HL-60 (cell line): ENCODE measurements at regions not wholly inside any gene's neighbourhood (a gene's known extent, or its start where the extent isn't known, plus 50 kb on each side); places are given as distances from the start of the nearest gene placed in this dataset.

Experiments used
- CTCF ChIP-seq: IDR thresholded peaks from one replicate; pipeline ENCODE4 v1.5.1; 2011; ENCODE audit warnings: low read length, control low read depth, inconsistent platforms; ENCODE audit not compliant: insufficient read depth
- POLR2AphosphoS5 ChIP-seq: IDR thresholded peaks from 2 replicates; pipeline ENCODE4 v1.6.1; 2012; ENCODE audit warnings: low read depth
- REST ChIP-seq: IDR thresholded peaks from 2 replicates; pipeline ENCODE4 v1.6.1; 2012; ENCODE audit warnings: low read depth; ENCODE audit not compliant: insufficient replicate concordance

DNA sequence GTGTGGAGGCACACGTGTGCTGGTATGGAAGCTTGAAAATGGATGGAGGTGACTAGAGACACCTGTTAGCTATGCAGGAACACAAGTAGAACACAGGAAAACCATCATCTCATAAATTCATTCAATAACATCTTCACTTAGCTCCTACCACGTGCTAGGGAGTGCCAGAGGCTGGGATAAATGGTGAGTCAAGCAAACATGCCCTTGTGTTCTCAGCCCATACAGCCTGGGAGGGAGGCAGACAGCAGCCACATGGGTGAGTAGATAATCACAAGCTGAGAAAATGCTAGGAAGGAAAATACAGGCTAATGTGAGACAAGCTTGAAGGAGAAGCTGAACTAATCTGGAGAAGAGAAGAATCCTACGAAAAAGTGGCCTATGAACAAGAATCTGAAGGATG is 468.0 kb upstream of the ZMIZ1 start:
- TF ChIP-seq CTCF (no peak), POLR2AphosphoS5 (no peak), REST (no peak)
